GM12874 (cell line): ENCODE measurements at regions not wholly inside any gene's neighbourhood (a gene's known extent, or its start where the extent isn't known, plus 50 kb on each side); places are given as distances from the start of the nearest gene placed in this dataset.

Experiments used
- TF ChIP-seq, protein P1 (sequence below): IDR thresholded peaks from 2 replicates; pipeline ENCODE4 v1.5.1; 2011; ENCODE audit warnings: low read depth, mild to moderate bottlenecking, control low read depth, low read length, moderate library complexity; ENCODE audit not compliant: insufficient read depth

DNA sequence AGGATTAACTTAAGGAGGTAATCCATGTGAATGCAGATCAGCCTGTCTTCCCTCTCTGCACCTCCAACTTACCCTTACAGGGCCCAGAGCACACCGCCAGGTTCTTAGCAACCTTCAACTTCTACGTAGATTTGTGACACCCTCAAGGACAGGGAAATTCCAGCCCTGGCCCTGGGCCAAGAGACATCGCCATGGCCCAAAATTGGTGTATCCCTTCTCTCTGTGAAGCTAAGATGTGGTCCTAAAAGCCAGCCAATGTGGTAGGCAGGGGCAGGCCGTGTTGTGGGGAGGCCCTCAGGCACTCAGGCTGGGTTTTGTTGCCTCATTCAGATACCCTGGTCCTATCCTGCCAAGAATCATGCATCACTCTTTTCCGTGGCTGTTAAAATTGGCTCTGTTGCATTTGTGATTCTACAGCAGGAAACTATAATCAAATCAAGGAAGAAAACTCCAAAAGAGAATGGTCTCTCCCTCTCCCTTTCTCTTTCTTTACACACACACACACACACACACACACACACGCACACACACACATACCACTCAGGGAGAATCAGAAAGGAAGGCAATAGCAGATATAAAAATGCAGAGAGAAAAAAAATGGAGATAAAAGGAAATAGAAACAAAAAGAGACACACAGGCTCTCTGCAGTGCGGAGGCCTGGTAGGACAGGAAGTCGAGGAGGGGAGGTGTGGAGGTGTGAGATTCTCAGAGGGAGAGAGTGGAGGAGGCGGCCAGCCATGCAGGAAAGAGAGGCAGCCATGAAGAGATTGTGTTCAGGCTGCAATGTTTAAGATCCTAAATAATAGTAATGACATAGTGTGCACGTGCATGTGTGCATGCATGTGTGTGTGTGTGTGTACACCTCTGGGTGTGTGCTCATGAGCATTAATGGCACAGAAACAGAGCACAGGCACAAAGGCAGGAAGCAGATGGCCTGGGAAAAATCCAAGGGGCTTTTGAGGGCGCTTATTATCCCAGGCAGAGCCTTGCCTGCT, 201.8 kb upstream of the LRFN2 start:
- TF ChIP-seq, protein P1, sequence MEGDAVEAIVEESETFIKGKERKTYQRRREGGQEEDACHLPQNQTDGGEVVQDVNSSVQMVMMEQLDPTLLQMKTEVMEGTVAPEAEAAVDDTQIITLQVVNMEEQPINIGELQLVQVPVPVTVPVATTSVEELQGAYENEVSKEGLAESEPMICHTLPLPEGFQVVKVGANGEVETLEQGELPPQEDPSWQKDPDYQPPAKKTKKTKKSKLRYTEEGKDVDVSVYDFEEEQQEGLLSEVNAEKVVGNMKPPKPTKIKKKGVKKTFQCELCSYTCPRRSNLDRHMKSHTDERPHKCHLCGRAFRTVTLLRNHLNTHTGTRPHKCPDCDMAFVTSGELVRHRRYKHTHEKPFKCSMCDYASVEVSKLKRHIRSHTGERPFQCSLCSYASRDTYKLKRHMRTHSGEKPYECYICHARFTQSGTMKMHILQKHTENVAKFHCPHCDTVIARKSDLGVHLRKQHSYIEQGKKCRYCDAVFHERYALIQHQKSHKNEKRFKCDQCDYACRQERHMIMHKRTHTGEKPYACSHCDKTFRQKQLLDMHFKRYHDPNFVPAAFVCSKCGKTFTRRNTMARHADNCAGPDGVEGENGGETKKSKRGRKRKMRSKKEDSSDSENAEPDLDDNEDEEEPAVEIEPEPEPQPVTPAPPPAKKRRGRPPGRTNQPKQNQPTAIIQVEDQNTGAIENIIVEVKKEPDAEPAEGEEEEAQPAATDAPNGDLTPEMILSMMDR, result no peak

DNA sequence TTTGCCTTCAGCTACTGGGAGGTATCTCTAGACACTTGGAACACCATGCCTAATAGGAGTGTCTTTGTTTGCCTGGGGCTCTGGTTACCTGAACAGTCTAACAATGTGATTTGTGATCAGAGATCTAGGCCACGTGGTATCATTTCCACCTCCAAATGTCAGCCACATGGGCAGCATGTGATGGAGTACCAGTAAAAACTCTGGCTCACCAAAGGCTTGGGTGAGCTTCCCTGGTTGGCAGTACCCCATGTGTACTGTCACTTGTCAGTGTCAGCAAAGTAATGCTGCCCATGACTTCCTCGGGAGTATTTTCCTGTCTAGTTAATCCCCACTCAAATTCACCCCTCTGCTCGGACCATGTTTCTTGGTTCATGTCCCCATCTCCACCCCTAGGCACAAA, 195.2 kb upstream of the LRFN2 start:
- TF ChIP-seq, protein P1, result no peak

DNA sequence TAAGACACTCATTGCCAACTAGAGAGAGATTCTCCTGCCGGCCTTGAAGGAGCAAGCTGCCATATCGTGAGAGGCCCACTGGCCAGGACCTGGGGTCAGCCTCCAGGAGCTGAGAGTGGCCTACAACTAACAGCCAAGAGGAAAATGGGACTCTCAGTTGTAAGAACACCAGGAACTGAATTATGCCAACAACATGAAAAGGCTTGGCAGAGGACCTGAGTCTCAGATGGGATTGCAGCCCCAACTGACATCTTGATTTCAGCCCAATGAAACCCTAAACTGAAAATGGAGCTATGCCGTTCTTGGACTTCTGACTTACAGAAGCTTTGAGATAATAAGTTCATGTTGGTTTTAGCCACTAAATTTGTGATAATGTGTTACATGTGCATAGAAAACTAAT, 193.5 kb upstream of the LRFN2 start:
- TF ChIP-seq, protein P1, result no peak

DNA sequence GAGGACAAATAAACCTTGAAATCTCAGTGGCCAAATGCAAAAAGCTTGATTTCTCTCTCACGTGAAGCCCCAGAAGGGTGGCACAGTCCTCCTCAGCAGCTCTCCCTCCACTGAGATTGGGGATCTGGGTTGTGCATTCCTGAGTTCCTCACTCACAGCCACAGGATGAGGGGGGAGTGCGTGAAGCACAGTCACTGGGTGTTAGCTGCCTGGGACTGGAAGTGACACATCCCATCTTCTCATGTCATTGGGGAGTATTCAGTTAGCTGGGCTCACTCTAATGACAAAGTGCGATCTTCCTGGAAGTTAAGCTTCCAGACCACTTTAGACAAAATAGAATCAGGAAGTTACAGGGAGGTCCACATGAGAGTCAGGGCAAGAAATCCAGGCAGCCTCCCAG, 192.2 kb upstream of the LRFN2 start:
- TF ChIP-seq, protein P1, result no peak

DNA sequence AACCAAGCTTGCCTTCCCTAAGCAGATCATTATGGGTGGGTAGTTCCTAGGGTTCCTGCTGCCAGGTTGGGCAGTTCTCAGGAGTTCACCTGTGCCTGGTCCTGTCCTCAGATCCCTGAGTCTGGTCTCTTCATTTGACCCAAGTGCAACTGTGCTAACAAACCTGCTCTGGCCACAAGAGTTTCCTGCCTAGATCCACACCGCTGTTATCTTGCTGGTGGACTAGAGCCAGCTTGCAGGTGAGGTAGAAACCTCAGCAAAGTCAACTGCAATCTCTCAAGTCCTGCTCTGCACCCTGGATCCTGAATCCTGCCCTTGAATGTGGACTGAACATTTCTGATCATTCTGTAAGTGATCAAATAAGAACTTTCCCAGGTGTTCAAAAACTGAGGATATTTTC, 191.8 kb upstream of the LRFN2 start:
- TF ChIP-seq, protein P1, result no peak

DNA sequence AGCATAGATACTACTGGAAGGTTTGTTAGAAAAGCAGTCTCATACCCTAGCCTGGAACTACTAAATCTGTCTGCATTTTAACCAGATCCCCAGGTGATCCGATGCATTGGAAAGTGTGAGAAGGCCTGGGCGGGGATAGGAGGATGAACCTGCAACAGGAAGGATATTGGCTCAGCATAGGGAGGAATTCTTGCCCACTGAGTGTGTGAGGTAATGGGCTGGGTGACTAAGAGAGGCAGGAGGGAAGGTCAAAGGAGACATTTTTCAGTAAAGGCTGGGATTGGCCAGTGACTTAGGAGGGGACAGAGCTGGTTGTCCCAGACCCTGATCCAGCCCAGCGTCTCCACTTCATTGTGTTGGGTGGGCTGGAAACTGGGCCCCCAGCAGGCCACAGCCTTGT, 191.0 kb upstream of the LRFN2 start:
- TF ChIP-seq, protein P1, result no peak

DNA sequence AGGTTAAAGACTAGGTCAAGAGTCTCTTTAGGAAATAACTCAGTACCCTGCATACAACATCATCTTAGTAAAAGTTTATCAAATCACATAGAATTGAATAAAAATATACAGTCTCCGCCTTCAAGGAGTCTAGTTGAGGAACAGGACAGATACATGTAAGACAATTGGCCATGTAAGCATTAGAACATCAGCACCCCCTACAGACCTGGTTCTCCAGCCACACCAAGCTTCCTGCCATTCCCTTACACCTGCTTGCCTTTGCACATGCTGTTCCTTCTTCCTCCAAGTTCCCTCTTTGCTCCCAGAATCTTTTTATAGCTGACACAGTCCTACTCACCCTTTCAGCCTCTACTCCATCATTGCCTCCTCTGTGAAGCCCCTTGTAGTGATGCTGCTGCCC, 187.8 kb upstream of the LRFN2 start:
- TF ChIP-seq, protein P1, result peak; percentile 29; the same call in 1 of the 2 replicates
